ENCODE measurements at regions not wholly inside any gene's neighbourhood (a gene's known extent, or its start where the extent isn't known, plus 50 kb on each side); places are given as distances from the start of the nearest gene placed in this dataset.
"Not testable (repeated sequence)": the region's sequence is repeated elsewhere in the genome, so short reads cannot be mapped to it uniquely, and the experiment has no call there.

DNA sequence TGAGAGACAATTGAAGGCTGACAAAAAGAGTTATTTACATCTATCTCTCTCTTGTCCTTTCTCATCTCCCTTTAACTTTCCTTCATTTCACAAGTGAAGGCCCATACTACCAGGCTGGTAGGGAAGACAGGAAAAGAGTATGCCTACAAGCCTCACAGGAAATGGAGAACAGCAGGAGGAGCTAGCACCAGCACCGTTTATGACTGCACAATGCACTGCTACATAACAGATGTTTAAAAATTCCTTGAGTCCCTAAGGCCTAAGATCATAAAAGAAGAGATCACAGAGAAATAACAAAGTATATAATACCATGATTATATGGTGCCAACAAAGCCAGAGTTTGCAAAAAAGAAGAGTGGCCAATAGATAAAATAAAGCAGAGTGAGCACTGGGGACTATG lies 194.8 kb downstream of the UNC5CL start:
- H3K4me3 ChIP-seq (ENCODE audit: low read depth in 1 of 2, low read length in 2 of 2) = no peak overlapping the region
- no peaks in the 10 kb centered on the region for H3K36me3 ChIP-seq (ENCODE audit: control insufficient read depth in 2 of 2, insufficient read depth in 2 of 2, low read length in 1 of 2)
- WGBS, 2 donors = 18 to 28% methylated on average over 1 of the region's 1 CpG
- peaks cover 3 to 5% of the 10 kb centered on the region in 2 donors for H3K4me1 ChIP-seq (ENCODE audit: control insufficient read depth in 2 of 2, insufficient read depth in 2 of 2, low read length in 1 of 2)
- H3K27ac ChIP-seq (ENCODE audit: low read depth in 2 of 2, low read length in 1 of 2) = peak overlapping the region in 1 of 2 donors; percentile 30
- H3K9me3 ChIP-seq (ENCODE audit: control insufficient read depth in 2 of 2, insufficient read depth in 1 of 2, low read depth in 1 of 2, low read length in 1 of 2) = no peaks in the 10 kb centered on the region
- H3K27me3 ChIP-seq (ENCODE audit: control insufficient read depth in 1 of 2, insufficient read depth in 2 of 2, low read length in 2 of 2) = no peaks in the 10 kb centered on the region

DNA sequence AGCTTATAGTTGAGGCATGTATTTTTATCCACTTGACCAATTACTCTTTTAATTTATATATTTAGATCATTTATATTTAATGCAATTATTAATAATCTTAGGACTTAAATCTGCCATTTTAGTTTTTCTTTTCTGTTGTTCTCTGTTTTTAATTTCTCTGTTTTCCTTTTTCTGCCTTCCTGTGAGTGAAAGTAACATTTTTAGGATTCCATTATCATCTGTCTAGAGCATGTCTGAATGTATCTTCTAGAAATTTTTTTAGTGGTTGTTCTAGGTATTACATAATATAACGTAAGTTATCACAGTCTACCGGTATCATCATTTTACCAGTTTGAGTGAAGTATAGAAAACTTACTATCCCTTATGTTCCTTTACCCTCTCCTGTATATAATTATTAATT lies 197.3 kb downstream of the UNC5CL start:
- Histone ChIP-seq H3K36me3 (ENCODE audit: control insufficient read depth in 2 of 2, insufficient read depth in 2 of 2, low read length in 1 of 2) (no peaks in the 10 kb centered on the region), H3K9me3 (ENCODE audit: control insufficient read depth in 2 of 2, insufficient read depth in 1 of 2, low read depth in 1 of 2, low read length in 1 of 2) (no peaks in the 10 kb centered on the region), H3K27me3 (ENCODE audit: control insufficient read depth in 1 of 2, insufficient read depth in 2 of 2, low read length in 2 of 2) (no peaks in the 10 kb centered on the region), H3K4me3 (ENCODE audit: low read depth in 1 of 2, low read length in 2 of 2) (no peak overlapping the region), H3K4me1 (ENCODE audit: control insufficient read depth in 2 of 2, insufficient read depth in 2 of 2, low read length in 1 of 2) (peaks cover 2 to 3% of the 10 kb centered on the region in 2 donors), H3K27ac (ENCODE audit: low read depth in 2 of 2, low read length in 1 of 2) (no peak overlapping the region)
- WGBS, 2 donors = 93 to 100% methylated on average over 2 of the region's 2 CpGs

- WGBS, 2 donors = 63% methylated on average over 4 of the region's 4 CpGs
These were observed 206.3 kb downstream of the UNC5CL start for GRCh38 chr6:40832691-40833090.

DNA sequence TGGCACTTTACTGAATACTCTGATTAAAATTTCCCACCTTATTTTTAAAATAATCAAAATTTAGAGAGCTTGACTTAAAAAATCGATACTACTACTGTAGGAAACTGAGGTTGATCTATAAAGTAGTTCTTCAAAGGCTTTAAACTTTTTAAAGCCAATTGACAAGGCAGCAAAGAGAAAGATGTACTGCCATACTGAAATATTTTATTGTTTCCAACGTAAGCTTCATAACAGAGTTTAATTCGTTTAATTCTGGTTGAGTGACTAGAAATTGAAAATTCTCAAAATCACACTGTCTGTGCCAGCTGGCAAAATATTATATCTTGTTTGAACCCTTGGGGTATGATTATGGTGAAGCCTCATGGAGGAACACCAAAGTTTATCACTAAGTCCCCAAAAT lies 207.6 kb downstream of the UNC5CL start:
- Histone ChIP-seq H3K9me3 (ENCODE audit: control insufficient read depth in 2 of 2, insufficient read depth in 1 of 2, low read depth in 1 of 2, low read length in 1 of 2) (no peaks in the 10 kb centered on the region), H3K27me3 (ENCODE audit: control insufficient read depth in 1 of 2, insufficient read depth in 2 of 2, low read length in 2 of 2) (peaks cover 0 to 2% of the 10 kb centered on the region in 2 donors), H3K36me3 (ENCODE audit: control insufficient read depth in 2 of 2, insufficient read depth in 2 of 2, low read length in 1 of 2) (no peaks in the 10 kb centered on the region), H3K4me3 (ENCODE audit: low read depth in 1 of 2, low read length in 2 of 2) (no peak overlapping the region), H3K27ac (ENCODE audit: low read depth in 2 of 2, low read length in 1 of 2) (no peak overlapping the region), H3K4me1 (ENCODE audit: control insufficient read depth in 2 of 2, insufficient read depth in 2 of 2, low read length in 1 of 2) (no peaks in the 10 kb centered on the region)
- WGBS, 2 donors = 65 to 68% methylated on average over 3 of the region's 3 CpGs

More at GRCh38 chr6:40832691-40833090, 206.3 kb downstream of the UNC5CL start:
- Histone ChIP-seq H3K36me3 (ENCODE audit: control insufficient read depth in 2 of 2, insufficient read depth in 2 of 2, low read length in 1 of 2) (no peaks in the 10 kb centered on the region), H3K4me3 (ENCODE audit: low read depth in 1 of 2, low read length in 2 of 2) (no peak overlapping the region), H3K27me3 (ENCODE audit: control insufficient read depth in 1 of 2, insufficient read depth in 2 of 2, low read length in 2 of 2) (peaks cover 0 to 2% of the 10 kb centered on the region in 2 donors), H3K4me1 (ENCODE audit: control insufficient read depth in 2 of 2, insufficient read depth in 2 of 2, low read length in 1 of 2) (no peaks in the 10 kb centered on the region), H3K9me3 (ENCODE audit: control insufficient read depth in 2 of 2, insufficient read depth in 1 of 2, low read depth in 1 of 2, low read length in 1 of 2) (no peaks in the 10 kb centered on the region), H3K27ac (ENCODE audit: low read depth in 2 of 2, low read length in 1 of 2) (no peak overlapping the region)

- Histone ChIP-seq H3K27ac (ENCODE audit: low read depth in 2 of 2, low read length in 1 of 2) (no peak overlapping the region), H3K36me3 (ENCODE audit: control insufficient read depth in 2 of 2, insufficient read depth in 2 of 2, low read length in 1 of 2) (no peaks in the 10 kb centered on the region), H3K27me3 (ENCODE audit: control insufficient read depth in 1 of 2, insufficient read depth in 2 of 2, low read length in 2 of 2) (no peaks in the 10 kb centered on the region), H3K4me3 (ENCODE audit: low read depth in 1 of 2, low read length in 2 of 2) (no peak overlapping the region), H3K9me3 (ENCODE audit: control insufficient read depth in 2 of 2, insufficient read depth in 1 of 2, low read depth in 1 of 2, low read length in 1 of 2) (no peaks in the 10 kb centered on the region), H3K4me1 (ENCODE audit: control insufficient read depth in 2 of 2, insufficient read depth in 2 of 2, low read length in 1 of 2) (no peaks in the 10 kb centered on the region)
- 57 to 66% methylated on average over 2 of the region's 2 CpGs for WGBS, 2 donors
These were observed 213.9 kb downstream of the UNC5CL start for GRCh38 chr6:40825102-40825501.

- not testable (repeated sequence) for H3K27me3 ChIP-seq (ENCODE audit: control insufficient read depth in 1 of 2, insufficient read depth in 2 of 2, low read length in 2 of 2); H3K4me1 ChIP-seq (ENCODE audit: control insufficient read depth in 2 of 2, insufficient read depth in 2 of 2, low read length in 1 of 2); H3K9me3 ChIP-seq (ENCODE audit: control insufficient read depth in 2 of 2, insufficient read depth in 1 of 2, low read depth in 1 of 2, low read length in 1 of 2); H3K36me3 ChIP-seq (ENCODE audit: control insufficient read depth in 2 of 2, insufficient read depth in 2 of 2, low read length in 1 of 2); H3K27ac ChIP-seq (ENCODE audit: low read depth in 2 of 2, low read length in 1 of 2); H3K4me3 ChIP-seq (ENCODE audit: low read depth in 1 of 2, low read length in 2 of 2)
- WGBS, 2 donors = 47 to 50% methylated on average over 12 of the region's 12 CpGs
These were observed 214.8 kb downstream of the UNC5CL start for GRCh38 chr6:40823917-40824891.

DNA sequence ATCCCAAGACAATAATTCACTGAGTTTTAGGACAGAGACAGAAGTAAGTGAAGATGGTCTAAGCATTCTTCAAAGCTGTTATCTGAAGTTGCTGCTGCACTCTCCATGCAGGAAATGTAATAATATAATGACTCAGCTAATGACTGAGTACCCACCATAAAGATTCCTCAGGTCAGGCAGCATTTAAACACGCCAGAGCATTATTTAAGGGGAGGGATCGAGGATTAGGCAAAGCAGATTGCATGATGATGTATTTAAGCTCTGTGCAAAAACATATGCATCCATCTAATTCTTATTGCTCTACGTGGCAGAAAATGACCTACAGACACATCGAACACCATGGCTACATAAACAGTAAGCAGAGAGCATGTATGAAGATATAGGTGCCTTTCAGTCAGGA lies 216.4 kb downstream of the UNC5CL start:
- Histone ChIP-seq H3K4me1 (ENCODE audit: control insufficient read depth in 2 of 2, insufficient read depth in 2 of 2, low read length in 1 of 2) (peaks cover 0 to 3% of the 10 kb centered on the region in 2 donors), H3K36me3 (ENCODE audit: control insufficient read depth in 2 of 2, insufficient read depth in 2 of 2, low read length in 1 of 2) (no peaks in the 10 kb centered on the region), H3K4me3 (ENCODE audit: low read depth in 1 of 2, low read length in 2 of 2) (no peak overlapping the region), H3K27me3 (ENCODE audit: control insufficient read depth in 1 of 2, insufficient read depth in 2 of 2, low read length in 2 of 2) (no peaks in the 10 kb centered on the region), H3K27ac (ENCODE audit: low read depth in 2 of 2, low read length in 1 of 2) (no peak overlapping the region), H3K9me3 (ENCODE audit: control insufficient read depth in 2 of 2, insufficient read depth in 1 of 2, low read depth in 1 of 2, low read length in 1 of 2) (no peaks in the 10 kb centered on the region)
- WGBS, 2 donors = 58 to 64% methylated on average over 4 of the region's 4 CpGs

GRCh38 chr6:40819182-40819834 lies 219.7 kb downstream of the UNC5CL start:
- H3K36me3 ChIP-seq (ENCODE audit: control insufficient read depth in 2 of 2, insufficient read depth in 2 of 2, low read length in 1 of 2) = no peaks in the 10 kb centered on the region
- WGBS, 2 donors = 69 to 72% methylated on average over 9 of the region's 9 CpGs
- no peaks in the 10 kb centered on the region for H3K9me3 ChIP-seq (ENCODE audit: control insufficient read depth in 2 of 2, insufficient read depth in 1 of 2, low read depth in 1 of 2, low read length in 1 of 2)

DNA sequence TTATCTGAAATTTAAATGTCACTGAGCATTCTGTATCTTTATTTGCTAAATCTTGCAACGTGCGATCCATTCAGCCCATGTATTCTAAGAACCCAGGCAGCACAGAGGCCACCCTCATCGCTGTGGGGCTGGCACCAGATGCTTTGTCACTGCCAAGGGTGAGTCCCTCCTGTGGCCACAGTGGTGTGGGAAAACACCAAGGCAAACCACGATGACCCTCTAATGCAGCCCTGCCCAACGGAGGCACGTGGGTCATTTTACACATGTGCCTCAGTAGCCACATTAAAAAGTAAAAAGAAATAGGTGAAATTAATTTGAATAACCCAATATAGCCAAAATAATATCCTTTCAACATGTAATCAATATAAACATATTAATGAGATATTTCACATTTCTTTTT lies 221.7 kb downstream of the UNC5CL start:
- H3K36me3 ChIP-seq (ENCODE audit: control insufficient read depth in 2 of 2, insufficient read depth in 2 of 2, low read length in 1 of 2) = no peaks in the 10 kb centered on the region
- H3K27ac ChIP-seq (ENCODE audit: low read depth in 2 of 2, low read length in 1 of 2) = no peak overlapping the region
- no peaks in the 10 kb centered on the region for H3K27me3 ChIP-seq (ENCODE audit: control insufficient read depth in 1 of 2, insufficient read depth in 2 of 2, low read length in 2 of 2)
- 81 to 87% methylated on average over 6 of the region's 6 CpGs for WGBS, 2 donors
- no peaks in the 10 kb centered on the region for H3K9me3 ChIP-seq (ENCODE audit: control insufficient read depth in 2 of 2, insufficient read depth in 1 of 2, low read depth in 1 of 2, low read length in 1 of 2)
- H3K4me3 ChIP-seq (ENCODE audit: low read depth in 1 of 2, low read length in 2 of 2) = no peak overlapping the region
- peaks cover 0 to 3% of the 10 kb centered on the region in 2 donors for H3K4me1 ChIP-seq (ENCODE audit: control insufficient read depth in 2 of 2, insufficient read depth in 2 of 2, low read length in 1 of 2)

More at GRCh38 chr6:40819182-40819834, 219.7 kb downstream of the UNC5CL start:
- Histone ChIP-seq H3K4me1 (ENCODE audit: control insufficient read depth in 2 of 2, insufficient read depth in 2 of 2, low read length in 1 of 2) (peaks cover 0 to 3% of the 10 kb centered on the region in 2 donors), H3K4me3 (ENCODE audit: low read depth in 1 of 2, low read length in 2 of 2) (no peak overlapping the region), H3K27me3 (ENCODE audit: control insufficient read depth in 1 of 2, insufficient read depth in 2 of 2, low read length in 2 of 2) (no peaks in the 10 kb centered on the region), H3K27ac (ENCODE audit: low read depth in 2 of 2, low read length in 1 of 2) (no peak overlapping the region)
